Heart right ventricle (tissue), 16 donors: ENCODE measurements at regions not wholly inside any gene's neighbourhood (a gene's known extent, or its start where the extent isn't known, plus 50 kb on each side); places are given as distances from the start of the nearest gene placed in this dataset.
A peak's percentile ranks its signal among the peaks of the same experiment; 100 is the strongest.
"Not testable (repeated sequence)": the region's sequence is repeated elsewhere in the genome, so short reads cannot be mapped to it uniquely, and the experiment has no call there.

ENCODE experiments used
- ATAC-seq, 8 donors: fragments of 200-7000 bp; cut with Tn5 transposase; one replicate each; pipeline ENCODE4 v1.9.1; 2020; ENCODE audit warnings: mild to moderate bottlenecking in 8 of 8, moderate library complexity in 8 of 8, moderate number of reproducible peaks in 1 of 8
- DNase-seq, 2 donors: peaks; one replicate each; pipeline ENCODE4 v3.0.0-alpha.2; 2020
- H3K27ac ChIP-seq, 10 donors: fragments of 200-600 bp; sonication (generic) in 2 of 10; one replicate each; pipeline versions ENCODE4 v1.5.0 to v1.8.0; 2020 to 2022; ENCODE audit warnings: mild to moderate bottlenecking in 3 of 10
- H3K27me3 ChIP-seq, 7 donors: fragments of 200-600 bp; one replicate each; pipeline ENCODE4 v1.8.0; 2021 to 2022; ENCODE audit warnings: mild to moderate bottlenecking in 2 of 7
- H3K36me3 ChIP-seq, 9 donors: fragments of 200-600 bp; sonication (generic) in 1 of 9; one replicate each; pipeline versions ENCODE4 v1.5.0 to v1.8.0; 2020 to 2022; ENCODE audit warnings: mild to moderate bottlenecking in 2 of 9
- H3K4me1 ChIP-seq, 9 donors: fragments of 200-600 bp; sonication (generic) in 1 of 9; one replicate each; pipeline versions ENCODE4 v1.5.0 to v1.8.0; 2020 to 2022; ENCODE audit warnings: mild to moderate bottlenecking in 4 of 9
- H3K4me3 ChIP-seq, 10 donors: fragments of 200-600 bp; sonication (generic) in 2 of 10; one replicate each; pipeline versions ENCODE4 v1.5.0 to v1.8.0; 2020 to 2022; ENCODE audit warnings: mild to moderate bottlenecking in 7 of 10, moderate library complexity in 2 of 10
- H3K9me3 ChIP-seq, 11 donors: fragments of 200-600 bp in 10 of 11; sonication (generic) in 2 of 11; one replicate each; pipeline versions ENCODE4 v1.5.0 to v1.8.0; 2013 to 2022; ENCODE audit warnings: mild to moderate bottlenecking in 2 of 11, control low read depth in 1 of 11, moderate library complexity in 1 of 11
- CTCF ChIP-seq, 9 donors: fragments of 200-600 bp; sonication (generic) in 2 of 9; IDR thresholded peaks; one replicate each; pipeline versions ENCODE4 v1.5.0 to v1.8.0; 2021 to 2022; ENCODE audit warnings: antibody characterized with exemption in 9 of 9, mild to moderate bottlenecking in 5 of 9, moderate library complexity in 1 of 9
- WGBS, 2 donors: extraction: QIAGEN DNeasy Blood & Tissue Kit; methylation state at CpG; one replicate each; pipeline ENCODE4 v1.1.7; 2013; ENCODE audit warnings: inconsistent platforms in 1 of 2; 5-methylcytosine and 5-hydroxymethylcytosine counted together
- intact Hi-C, 10 donors: fragments of 100-400 bp; cut with DNase I; formaldehyde crosslinking; loops; one replicate each; pipeline versions ENCODE4 v1.11.1 to v1.14.2; 2022
- donor health status: Arrhythmogenic right ventricular cardiomyopathy.
- donor health status: ischemic (EF 13 %, LVEDD 7.1; RV severe dilation, severe dysfunction).
- donor health status: healthy with polysubstance abuse.
- donor health status: DM: no; HTN: yes; CAD: no.
- donor health status: DM: no; HTN: no; CAD: no.
- donor health status: ischemic (EF 25% LVEDD 6.9; RV normal size, moderate dysfunction).
- donor health status: ischemic (EF 25% LVEDD 5.7; RV mildly dilated, moderate dysfunction).
- donor health status: healthy.
- donor health status: DM: yes; HTN: yes; CAD: no.
- donor health status: Ischemic cardiomyopathy.
- donor health status: ischemic (EF 35%, LVEDD 5.7; RV mildly dilated, moderate dysfunction).
- donor health status: nonischemic (EF 11% LVEDD 7.7; RV severe dilation, severe dysfunction).
- donor health status: DM: yes; HTN: yes; CAD: no.
- donor health status: PGD.
- donor health status: ischemic (EF 29% LVEDD 5.4; RV normal size, mild dysfunction).
- donor health status: nonischemic (EF 23%, LVEDD 6.1; RV moderate dilation, normal function).

- Histone ChIP-seq H3K27ac (no peak overlapping the region), H3K27me3 (no peaks in the 10 kb centered on the region), H3K9me3 (no peaks in the 10 kb centered on the region), H3K4me3 (no peak overlapping the region), H3K4me1 (no peaks in the 10 kb centered on the region), H3K36me3 (no peaks in the 10 kb centered on the region)
- no peak for ATAC-seq
- DNase-seq, result no peak
- intact Hi-C loops, result no loop called here
- no peak for TF ChIP-seq CTCF (IDR thresholded peaks at IDR 0.05)
These were observed 1024.7 kb upstream of the TMEFF2 start for GRCh38 chr2:193219413-193219812.

- Histone ChIP-seq H3K9me3 (peaks cover 0 to 17% (median 0%) of the 10 kb centered on the region in 11 donors), H3K4me3 (no peak overlapping the region), H3K27ac (no peak overlapping the region), H3K27me3 (no peaks in the 10 kb centered on the region), H3K36me3 (no peaks in the 10 kb centered on the region), H3K4me1 (no peaks in the 10 kb centered on the region)
- whole genome bisulfite sequencing, 2 donors, result 85 to 89% methylated on average over 2 of the region's 2 CpGs
- no peak for TF ChIP-seq CTCF (IDR thresholded peaks at IDR 0.05)
- intact Hi-C loops, result no loop called here
- DNase-seq (no peak), ATAC-seq (no peak)
These were observed 1006.9 kb upstream of the TMEFF2 start for GRCh38 chr2:193201583-193201982.

- Histone ChIP-seq H3K4me3 (no peak overlapping the region), H3K27ac (no peak overlapping the region), H3K27me3 (no peaks in the 10 kb centered on the region), H3K36me3 (no peaks in the 10 kb centered on the region), H3K9me3 (peaks cover 0 to 21% (median 4%) of the 10 kb centered on the region in 11 donors), H3K4me1 (no peaks in the 10 kb centered on the region)
- intact Hi-C loops, result no loop called here
- DNase-seq (no peak), ATAC-seq (no peak)
- TF ChIP-seq CTCF (IDR thresholded peaks at IDR 0.05), result no peak
- WGBS, 2 donors, result 81 to 85% methylated on average over 2 of the region's 2 CpGs
These were observed 1004.6 kb upstream of the TMEFF2 start for GRCh38 chr2:193199322-193199721.

- ATAC-seq (no peak), DNase-seq (no peak)
- H3K4me3 ChIP-seq, result peak overlapping the region in 1 of 10 donors; percentile 1
- H3K36me3 ChIP-seq, result no peaks in the 10 kb centered on the region
- no peak overlapping the region for H3K27ac ChIP-seq
- H3K27me3 ChIP-seq, result no peaks in the 10 kb centered on the region
- WGBS, 2 donors, result 35 to 52% methylated on average over 2 of the region's 2 CpGs
- H3K9me3 ChIP-seq, result no peaks in the 10 kb centered on the region
- intact Hi-C loops, result no loop called here
- no peaks in the 10 kb centered on the region for H3K4me1 ChIP-seq
- no peak for TF ChIP-seq CTCF (IDR thresholded peaks at IDR 0.05)
These were observed 993.1 kb upstream of the TMEFF2 start for GRCh38 chr2:193187816-193188215.

GRCh38 chr2:193170981-193171380, 976.2 kb upstream of the TMEFF2 start:
- H3K36me3 ChIP-seq, H3K4me1 ChIP-seq, DNase-seq, ATAC-seq, H3K9me3 ChIP-seq, intact Hi-C loops, H3K27me3 ChIP-seq, H3K27ac ChIP-seq, H3K4me3 ChIP-seq: not testable (repeated sequence)
- 84 to 92% methylated on average over 11 to 12 of the region's 17 CpGs for WGBS, 2 donors
